Activated effector memory CD4-positive, alpha-beta T cell treated with anti-CD3 and anti-CD28 coated beads, Interleukin-2, amount 50 U/mL, for 16 hours (primary cell): ENCODE measurements at regions not wholly inside any gene's neighbourhood (a gene's known extent, or its start where the extent isn't known, plus 50 kb on each side); places are given as distances from the start of the nearest gene placed in this dataset.

Source experiments
- DNase-seq: peaks from one replicate; pipeline ENCODE4 v3.0.0-alpha.2; 2020

DNA sequence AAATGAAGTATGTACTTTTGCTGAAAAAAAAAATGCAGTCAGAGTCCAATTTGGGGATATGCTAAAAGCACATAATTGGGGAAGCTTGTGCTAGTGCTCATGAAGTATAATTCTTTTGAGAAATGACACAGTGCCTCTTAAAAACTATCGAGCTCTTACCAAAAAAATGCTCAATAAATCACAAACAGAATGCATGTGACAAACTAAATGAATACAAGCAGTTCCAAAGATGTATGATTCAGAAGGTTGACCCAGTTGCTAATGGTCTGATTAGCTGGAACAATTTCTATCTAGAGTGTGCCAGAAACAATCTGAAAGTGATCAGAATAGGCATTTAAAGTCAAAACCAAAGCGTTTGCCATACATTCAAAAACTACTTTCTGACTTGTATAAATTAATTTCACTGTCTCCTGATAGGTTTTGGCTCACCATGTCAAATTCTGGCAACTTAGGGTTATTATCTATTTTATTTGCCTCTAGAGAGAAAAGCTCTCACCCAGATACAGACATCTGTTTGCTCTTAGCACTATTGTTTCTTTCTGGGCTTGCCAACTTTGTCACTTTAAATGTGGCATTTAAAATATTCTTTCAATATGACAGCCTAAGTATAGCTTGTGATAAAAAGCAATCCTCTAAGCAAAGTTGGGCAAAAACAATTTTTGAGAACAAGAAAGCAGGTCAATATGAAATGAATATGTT is 114.7 kb upstream of the AHR start:
- DNase-seq, result no peak

DNA sequence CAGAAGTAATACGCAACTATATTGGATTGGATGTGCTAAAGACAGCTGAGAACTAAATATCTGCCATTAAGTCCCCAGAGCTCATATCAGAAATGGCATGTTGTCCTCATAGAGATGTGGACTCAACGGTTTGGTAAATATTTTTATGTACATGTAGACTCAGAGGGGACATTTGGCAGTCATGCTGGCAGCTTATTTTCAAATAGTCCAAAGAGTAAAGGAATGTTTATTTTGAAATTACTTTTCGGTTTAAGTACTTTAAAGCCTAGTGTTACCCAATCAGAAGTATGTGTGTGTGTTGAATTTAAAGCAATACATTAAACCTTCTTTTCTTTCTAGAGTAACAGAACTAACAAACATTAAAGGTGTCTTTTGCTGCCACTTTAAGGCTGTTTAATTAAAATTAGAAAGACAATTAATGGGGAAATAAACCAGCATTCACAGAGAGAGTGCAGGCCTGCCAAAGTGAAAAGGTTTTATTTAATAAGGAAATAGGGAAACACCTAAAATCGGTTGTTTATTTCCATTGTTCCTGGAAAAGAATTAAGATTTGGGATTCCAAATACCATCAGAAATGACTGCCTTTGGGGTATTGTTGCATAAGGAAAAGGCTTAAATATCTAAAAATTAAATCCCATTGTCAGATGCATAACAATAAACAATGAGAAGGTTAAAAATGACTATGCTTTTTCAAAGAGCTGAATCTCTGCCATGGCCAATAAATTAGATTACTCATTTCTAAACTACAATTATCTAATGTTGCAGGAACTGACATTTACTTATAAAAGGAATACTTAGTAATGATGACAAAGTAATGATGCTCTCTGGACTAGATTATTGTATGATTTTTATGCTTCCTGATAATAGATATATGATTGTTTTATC is 113.4 kb upstream of the AHR start:
- DNase-seq, result no peak

GRCh38 chr7:17185690-17186070 is 112.8 kb upstream of the AHR start:
- no peak for DNase-seq

- no peak for DNase-seq
These were observed 111.5 kb upstream of the AHR start for GRCh38 chr7:17186745-17187530.

GRCh38 chr7:17194656-17195055 is 103.8 kb upstream of the AHR start:
- no peak for DNase-seq

DNA sequence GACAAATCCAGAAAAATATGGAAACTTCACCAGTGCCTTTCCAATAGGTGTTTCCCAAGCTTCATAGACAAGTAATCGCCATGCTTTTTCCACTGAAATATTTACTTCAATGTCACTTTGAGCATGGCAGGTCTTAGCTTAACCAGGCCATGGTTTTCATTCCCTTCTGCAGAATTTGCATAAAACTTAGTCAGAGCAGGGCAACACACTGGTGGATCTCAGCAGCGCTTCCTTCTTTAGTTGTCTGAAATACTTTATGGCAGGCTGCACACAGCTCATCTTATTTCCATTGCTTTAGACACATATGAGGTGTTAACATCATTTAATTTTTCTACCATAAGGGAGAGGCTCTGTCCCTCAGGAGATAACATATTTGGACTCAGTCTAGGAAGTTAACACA is 102.9 kb upstream of the AHR start:
- DNase-seq, result no peak

GRCh38 chr7:17205910-17206309 is 92.5 kb upstream of the AHR start:
- DNase-seq, result no peak

DNA sequence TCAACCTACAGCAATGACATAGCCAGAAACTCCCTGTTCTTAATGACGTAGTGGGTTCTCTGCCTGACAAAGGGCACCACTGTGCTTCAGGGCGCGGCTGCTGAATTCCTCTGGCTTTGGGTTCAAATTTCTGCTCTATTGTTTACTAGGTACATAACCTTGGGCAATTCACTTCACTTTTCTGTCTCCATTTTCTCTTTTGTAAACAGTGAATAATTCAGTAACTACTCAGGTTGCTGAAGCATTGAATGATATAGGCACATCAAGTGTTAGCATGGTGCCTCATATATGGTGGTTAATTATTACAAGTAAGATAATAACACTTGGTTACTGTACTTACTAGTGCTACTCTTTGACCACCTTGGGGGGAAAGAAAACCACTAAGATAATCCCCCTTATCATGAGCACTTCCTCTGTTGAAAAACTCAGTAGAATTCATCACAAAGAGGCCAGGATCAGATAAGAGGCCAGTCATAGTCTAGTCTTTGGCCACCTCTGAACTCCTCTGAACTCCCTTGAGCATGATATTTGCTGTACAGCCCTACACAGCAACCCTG is 92.0 kb upstream of the AHR start:
- no peak for DNase-seq

DNA sequence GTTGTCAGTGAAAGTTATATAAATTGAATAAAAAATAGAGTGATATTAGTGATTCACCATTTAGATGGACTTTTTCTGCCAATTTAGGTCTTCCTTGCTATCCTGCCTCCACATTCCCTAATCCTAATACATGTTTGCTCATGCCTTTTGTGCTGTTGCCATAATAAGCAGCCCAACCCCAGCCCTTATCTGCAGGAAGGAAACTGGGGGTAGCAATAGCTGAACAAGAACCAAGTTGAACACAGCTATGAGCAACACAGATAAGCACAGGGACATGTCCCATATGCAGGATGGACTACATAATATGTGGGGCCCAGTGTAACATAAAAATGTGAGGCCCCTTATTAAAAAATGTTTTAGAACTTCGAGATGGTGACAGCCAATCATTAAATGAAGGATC is 91.2 kb upstream of the AHR start:
- no peak for DNase-seq

DNA sequence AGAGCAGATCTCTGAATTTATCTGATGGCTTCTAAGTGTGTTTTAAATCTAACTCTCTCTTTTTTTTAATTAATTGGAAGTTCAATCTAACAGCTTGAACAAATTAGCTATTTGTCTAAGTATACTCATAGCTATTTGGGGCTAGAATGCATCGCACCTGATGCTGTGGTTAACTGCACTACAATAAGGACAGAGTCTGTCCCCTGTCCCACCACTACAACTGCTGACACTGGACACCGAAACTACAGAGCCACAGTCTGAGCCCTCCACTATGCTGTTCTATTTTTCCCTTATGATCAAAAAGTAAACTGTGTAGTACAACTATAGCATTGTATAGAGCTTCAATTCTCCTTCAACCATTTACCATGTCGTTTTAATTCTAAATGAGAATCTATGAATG is 89.4 kb upstream of the AHR start:
- DNase-seq, result no peak

DNA sequence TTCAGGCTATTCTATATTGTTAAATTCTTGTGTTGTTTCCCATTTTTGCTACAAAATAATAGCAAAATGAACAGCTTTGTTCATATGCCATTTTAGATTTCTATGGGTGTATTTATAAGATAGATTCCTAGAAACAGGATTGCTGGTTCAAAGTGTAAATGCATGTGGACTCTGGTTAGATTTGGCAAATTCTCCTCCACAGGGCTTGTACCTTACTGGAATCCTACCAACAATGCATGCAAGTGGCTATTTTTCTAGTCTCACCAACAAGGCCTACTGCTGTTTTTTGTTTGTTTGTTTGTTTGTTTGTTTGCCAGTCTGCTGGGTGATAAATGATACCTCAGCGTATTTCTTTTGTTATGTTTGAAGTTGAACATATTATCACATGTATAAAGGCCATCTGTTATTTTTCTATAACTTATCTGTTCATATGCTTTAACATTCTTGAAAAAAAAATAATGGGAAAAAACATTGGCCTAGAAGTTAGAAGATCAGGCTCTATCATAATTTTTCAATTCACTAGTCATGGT is 87.1 kb upstream of the AHR start:
- DNase-seq, result no peak

DNA sequence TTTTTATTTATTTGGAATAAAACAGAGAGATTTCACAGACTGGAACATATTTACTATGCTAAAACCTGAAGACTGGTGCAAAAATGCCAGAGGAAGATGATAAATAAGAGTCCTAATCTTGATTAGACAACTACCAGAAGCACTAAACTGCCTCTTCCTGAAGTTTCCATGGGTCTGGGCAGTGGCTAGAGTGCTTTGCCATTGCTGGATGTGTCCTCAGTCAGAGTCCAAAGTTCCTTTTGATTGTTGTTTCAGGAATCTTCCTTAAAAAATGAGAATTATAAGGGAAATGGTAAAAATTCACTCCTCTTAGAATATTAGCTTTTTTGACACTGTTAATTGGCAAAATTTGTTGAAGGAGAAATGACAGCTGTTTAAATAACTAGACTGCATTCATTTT is 86.3 kb upstream of the AHR start:
- DNase-seq, result no peak

DNA sequence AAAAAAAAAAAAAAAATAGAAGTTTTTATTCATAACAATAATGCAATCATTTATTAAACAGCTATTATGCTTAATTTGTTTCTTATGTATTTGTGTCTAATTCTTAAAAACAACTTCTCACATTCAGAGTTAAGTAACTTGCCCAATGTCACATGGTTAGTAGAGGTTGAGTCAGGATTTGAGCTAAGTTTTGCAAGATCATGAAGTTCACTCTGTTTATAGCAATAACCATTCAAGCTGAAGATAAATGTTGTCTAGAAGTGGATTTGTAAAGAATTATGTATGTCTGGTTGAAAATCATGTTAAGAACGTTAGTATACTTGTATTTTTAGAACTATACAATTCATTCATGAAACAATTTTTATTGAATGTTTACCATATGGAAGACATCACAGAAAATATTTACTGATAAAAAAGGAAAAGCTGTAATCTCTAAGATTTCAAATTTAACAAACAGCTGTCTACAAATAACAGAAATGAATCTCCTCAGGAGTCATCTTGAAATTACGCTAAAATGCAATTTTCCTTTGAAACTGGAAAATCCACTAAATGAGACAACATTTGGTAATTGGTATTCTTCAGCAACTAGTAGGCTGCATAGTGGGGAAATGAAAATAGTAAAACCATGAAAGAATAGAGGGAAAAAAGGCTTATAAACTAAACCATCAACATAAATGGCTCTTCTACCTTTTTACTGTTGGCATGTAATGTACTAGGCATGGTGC is 70.5 kb upstream of the AHR start:
- no peak for DNase-seq

DNA sequence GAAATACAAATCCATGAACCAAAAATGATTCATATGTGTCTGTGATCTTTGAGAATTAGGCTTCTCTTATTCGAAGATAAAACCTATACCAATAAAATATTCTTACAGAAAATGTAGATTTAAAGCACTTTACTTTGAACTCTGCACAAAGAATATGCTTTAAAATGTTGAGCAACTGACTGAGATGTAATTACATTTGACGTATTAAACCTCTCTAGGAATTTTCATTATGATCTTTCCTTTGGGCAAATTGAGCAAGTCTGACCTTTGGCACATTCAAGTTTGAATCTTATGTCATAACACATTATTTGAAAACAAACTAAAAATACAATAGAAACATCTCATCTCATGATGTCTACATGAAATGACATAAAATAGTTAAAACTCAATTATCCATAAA is 69.2 kb upstream of the AHR start:
- no peak for DNase-seq

GRCh38 chr7:17230099-17230807 is 68.2 kb upstream of the AHR start:
- no peak for DNase-seq

DNA sequence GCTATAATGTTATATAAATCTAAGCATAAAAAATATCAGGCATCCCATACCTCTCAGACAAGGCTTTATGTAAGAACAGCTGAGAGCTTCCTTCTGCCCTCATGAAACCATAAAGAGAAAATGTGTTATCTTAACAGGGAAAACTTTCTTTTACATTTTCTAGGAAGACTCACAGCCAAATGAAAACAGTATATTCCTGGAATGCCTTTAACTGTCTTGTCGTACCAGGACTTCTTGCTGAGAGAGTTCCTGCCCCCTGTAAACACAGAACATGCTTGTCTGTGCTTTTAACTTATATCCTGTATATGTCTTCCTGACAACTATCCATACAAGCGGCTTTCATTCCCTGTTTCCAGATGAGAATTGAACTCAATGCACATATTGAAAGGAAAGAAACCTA is 64.8 kb upstream of the AHR start:
- DNase-seq, result no peak

- DNase-seq, result peak; percentile 78
These were observed 64.4 kb upstream of the AHR start for GRCh38 chr7:17234030-17234397.

GRCh38 chr7:17234398-17235031 is 63.9 kb upstream of the AHR start:
- peak; percentile 85 for DNase-seq

DNA sequence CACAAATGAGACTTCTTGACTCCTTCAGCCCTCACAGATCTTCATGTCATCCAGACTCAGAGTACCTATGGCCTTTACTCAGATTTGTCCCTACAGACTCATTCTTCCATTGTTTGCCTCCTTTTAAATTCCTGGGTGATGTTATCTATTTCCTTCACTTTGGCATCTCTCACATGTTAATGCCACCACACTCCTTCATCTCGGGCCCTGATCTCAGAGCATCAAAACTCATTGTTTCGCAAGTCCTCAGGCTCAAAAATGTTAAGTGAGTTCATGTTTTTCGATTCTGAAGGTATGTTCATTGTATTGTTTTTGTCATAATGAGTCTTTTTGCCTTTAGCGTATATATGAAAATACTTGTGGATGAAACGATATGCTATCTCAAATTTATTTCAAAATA is 62.3 kb upstream of the AHR start:
- no peak for DNase-seq

DNA sequence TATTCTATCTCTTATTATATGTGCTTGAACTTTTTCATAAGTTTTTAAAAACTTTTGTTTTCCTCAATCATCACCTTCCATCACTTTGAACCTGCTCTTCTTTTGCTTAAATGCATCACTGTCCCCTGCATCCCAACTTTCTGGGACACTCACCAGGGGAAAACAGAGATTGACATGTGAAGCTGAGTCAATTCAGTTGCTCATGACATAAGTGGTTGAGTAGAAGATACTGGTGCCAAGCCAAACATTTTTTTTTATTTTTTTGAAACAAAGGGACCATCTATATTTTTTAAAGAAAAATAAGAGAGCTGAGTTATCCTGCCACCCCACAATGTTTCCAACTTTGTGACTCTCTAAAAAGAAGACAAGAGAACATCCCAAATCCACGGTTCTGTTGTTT is 61.8 kb upstream of the AHR start:
- DNase-seq, result no peak

DNA sequence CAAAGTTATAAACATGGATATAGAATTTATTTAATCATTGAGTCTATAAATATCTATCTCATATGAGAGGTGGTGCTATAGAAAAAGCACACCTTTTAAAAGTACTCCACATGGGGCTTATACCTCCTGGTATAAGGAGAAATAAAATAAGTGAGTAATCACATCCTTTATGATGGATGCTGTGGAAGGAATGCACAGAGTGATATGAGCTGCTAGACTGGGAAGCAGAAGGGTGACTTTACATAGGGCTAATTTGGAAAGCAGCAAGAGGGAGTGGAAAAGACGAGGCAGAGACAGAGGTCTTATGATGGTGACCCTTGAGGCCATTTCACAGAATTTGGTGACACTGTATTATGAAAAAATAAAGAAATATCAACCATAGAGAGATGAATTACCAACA is 59.4 kb upstream of the AHR start:
- DNase-seq, result no peak
